H9 (cell line): ENCODE measurements at regions not wholly inside any gene's neighbourhood (a gene's known extent, or its start where the extent isn't known, plus 50 kb on each side); places are given as distances from the start of the nearest gene placed in this dataset.

Experiments used
- DNase-seq: peaks from one replicate; pipeline ENCODE4 v3.0.0-alpha.2; 2017
- H2AFZ ChIP-seq: one replicate; pipeline ENCODE4 v1.6.1; 2013; ENCODE audit warnings: mild to moderate bottlenecking, low read length, control low read depth, moderate library complexity
- H2AK5ac ChIP-seq: 2 replicates; pipeline ENCODE4 v1.6.1; 2013; ENCODE audit warnings: low read length, control low read depth, mixed read lengths; ENCODE audit not compliant: insufficient read length
- H2BK120ac ChIP-seq: one replicate; pipeline ENCODE4 v1.6.1; 2013; ENCODE audit warnings: low read depth, mild to moderate bottlenecking, low read length, control low read depth, inconsistent platforms; ENCODE audit not compliant: poor library complexity, severe bottlenecking
- H2BK12ac ChIP-seq: 2 replicates; pipeline ENCODE4 v1.6.1; 2013; ENCODE audit warnings: low read length, control low read depth, mixed read lengths, low read depth; ENCODE audit not compliant: insufficient read length
- H2BK15ac ChIP-seq: 2 replicates; pipeline ENCODE4 v1.6.1; 2013; ENCODE audit warnings: low read depth, low read length, control low read depth
- H2BK20ac ChIP-seq: one replicate; pipeline ENCODE4 v1.6.1; 2013; ENCODE audit warnings: low read depth, mild to moderate bottlenecking, low read length, control low read depth, inconsistent platforms; ENCODE audit not compliant: poor library complexity, severe bottlenecking
- H2BK5ac ChIP-seq: 2 replicates; pipeline ENCODE4 v1.6.1; 2013; ENCODE audit warnings: low read length, control low read depth, mixed read lengths; ENCODE audit not compliant: insufficient read length
- H3K14ac ChIP-seq: 2 replicates; pipeline ENCODE4 v1.6.1; 2013; ENCODE audit warnings: low read length, control low read depth; ENCODE audit not compliant: insufficient read depth
- H3K18ac ChIP-seq: 2 replicates; pipeline ENCODE4 v1.6.1; 2013; ENCODE audit warnings: low read depth, mild to moderate bottlenecking, mixed read lengths, low read length, control low read depth; ENCODE audit not compliant: insufficient read length
- H3K23ac ChIP-seq: 2 replicates; pipeline ENCODE4 v1.6.1; 2013; ENCODE audit warnings: low read length, control low read depth, mixed read lengths, low read depth; ENCODE audit not compliant: insufficient read length
- H3K23me2 ChIP-seq: 2 replicates; pipeline ENCODE4 v1.6.1; 2013; ENCODE audit warnings: low read depth, mild to moderate bottlenecking, mixed read lengths, low read length, control low read depth; ENCODE audit not compliant: insufficient read length, poor library complexity, severe bottlenecking
- H3K27ac ChIP-seq: 2 replicates; pipeline ENCODE4 v1.5.1; 2013; ENCODE audit warnings: low read length, control low read depth, mixed read lengths, low read depth; ENCODE audit not compliant: insufficient read length
- H3K27me3 ChIP-seq: 2 replicates; pipeline ENCODE4 v1.6.1; 2013; ENCODE audit warnings: low read length, control low read depth, inconsistent platforms; ENCODE audit not compliant: insufficient read depth
- H3K4ac ChIP-seq: 2 replicates; pipeline ENCODE4 v1.6.1; 2013; ENCODE audit warnings: low read depth, mild to moderate bottlenecking, control low read depth, inconsistent platforms, low read length, moderate library complexity
- H3K4me1 ChIP-seq: 2 replicates; pipeline ENCODE4 v1.6.1; 2013; ENCODE audit warnings: low read length, control low read depth, inconsistent platforms; ENCODE audit not compliant: insufficient read depth
- H3K4me2 ChIP-seq: 2 replicates; pipeline ENCODE4 v1.6.1; 2013; ENCODE audit warnings: low read length, control low read depth, mixed read lengths; ENCODE audit not compliant: insufficient read length, insufficient read depth
- H3K56ac ChIP-seq: 2 replicates; pipeline ENCODE4 v1.6.1; 2013; ENCODE audit warnings: low read depth, mild to moderate bottlenecking, mixed read lengths, low read length, control low read depth; ENCODE audit not compliant: insufficient read length
- H3K79me1 ChIP-seq: 2 replicates; pipeline ENCODE4 v1.6.1; 2013; ENCODE audit warnings: low read depth, mild to moderate bottlenecking, moderate library complexity, low read length, control low read depth, inconsistent platforms; ENCODE audit not compliant: insufficient read depth, poor library complexity, severe bottlenecking
- H3K79me2 ChIP-seq: 2 replicates; pipeline ENCODE4 v1.6.1; 2013; ENCODE audit warnings: low read length, control low read depth, inconsistent platforms; ENCODE audit not compliant: insufficient read depth
- H3K9ac ChIP-seq: 2 replicates; pipeline ENCODE4 v1.6.1; 2013; ENCODE audit warnings: low read length, control low read depth, mixed read lengths; ENCODE audit not compliant: insufficient read length; ENCODE audit errors: extremely low read depth
- H3K9me3 ChIP-seq: one replicate; pipeline ENCODE4 v1.6.1; 2013; ENCODE audit warnings: low read depth, low read length, inconsistent platforms; ENCODE audit not compliant: control insufficient read depth
- H3T11ph ChIP-seq: one replicate; pipeline ENCODE4 v1.6.1; 2013; ENCODE audit warnings: mild to moderate bottlenecking, low read length, control low read depth, inconsistent platforms
- H4K20me1 ChIP-seq: one replicate; pipeline ENCODE4 v1.6.1; 2013; ENCODE audit not compliant: control insufficient read depth, insufficient read length, insufficient read depth
- H4K5ac ChIP-seq: 2 replicates; pipeline ENCODE4 v1.6.1; 2013; ENCODE audit warnings: low read depth, mild to moderate bottlenecking, mixed read lengths, low read length, control low read depth; ENCODE audit not compliant: insufficient read length
- H4K8ac ChIP-seq: replicated peaks from 2 replicates; pipeline ENCODE4 v1.6.1; 2013; ENCODE audit warnings: low read length, control low read depth, mixed read lengths, low read depth; ENCODE audit not compliant: insufficient read length
- H4K91ac ChIP-seq: 2 replicates; pipeline ENCODE4 v1.6.1; 2013; ENCODE audit warnings: low read depth, mild to moderate bottlenecking, moderate library complexity, mixed read lengths, low read length, control low read depth; ENCODE audit not compliant: insufficient read length
- H3K27ac Mint-ChIP-seq, 3 experiments: 2 replicates in 2 of 3; 3 replicates in 1 of 3; pipeline ENCODE4 v1.8.0; 2020 to 2021; ENCODE audit warnings: mixed read lengths in 3 of 3, mild to moderate bottlenecking in 1 of 3, moderate library complexity in 1 of 3
- H3K27me3 Mint-ChIP-seq: 2 replicates; pipeline ENCODE4 v1.8.0; 2021; ENCODE audit warnings: low read depth, mild to moderate bottlenecking, moderate library complexity, mixed read lengths
- H3K36me3 Mint-ChIP-seq, 3 experiments: 2 replicates in 2 of 3; 3 replicates in 1 of 3; pipeline ENCODE4 v1.8.0; 2020 to 2021; ENCODE audit warnings: low read depth in 3 of 3, mixed read lengths in 3 of 3; ENCODE audit not compliant: insufficient read depth in 1 of 3
- H3K4me1 Mint-ChIP-seq, 2 experiments: 2 replicates each; pipeline ENCODE4 v1.8.0; 2020; ENCODE audit warnings: mixed read lengths in 2 of 2
- H3K4me3 Mint-ChIP-seq, 2 experiments: 2 replicates in 1 of 2; 3 replicates in 1 of 2; pipeline ENCODE4 v1.8.0; 2020 to 2021; ENCODE audit warnings: mild to moderate bottlenecking in 2 of 2, mixed read lengths in 2 of 2, moderate library complexity in 1 of 2
- H3K9me3 Mint-ChIP-seq, 2 experiments: 2 replicates in 1 of 2; 3 replicates in 1 of 2; pipeline ENCODE4 v1.8.0; 2020; ENCODE audit warnings: mild to moderate bottlenecking in 2 of 2, mixed read lengths in 2 of 2, moderate library complexity in 1 of 2
- CTCF ChIP-seq: fragments of 200-600 bp; sonication (generic); conservative IDR thresholded peaks from 3 replicates; pipeline ENCODE4 v1.8.0; 2021; ENCODE audit warnings: antibody characterized with exemption, mild to moderate bottlenecking
- WGBS: extraction: QIAGEN DNeasy Blood & Tissue Kit; methylation state at CpG from one replicate; pipeline ENCODE4 v1.1.7; 2013; ENCODE audit warnings: missing lambda C conversion rate, low lambda C conversion rate, mixed read lengths; ENCODE audit not compliant: insufficient read length; ENCODE audit errors: extremely low coverage; 5-methylcytosine and 5-hydroxymethylcytosine counted together

GRCh38 chr3:182570946-182571594 lies 222.2 kb upstream of the ATP11B start:
- no CpG with 5 or more reads among the region's 3 CpGs for WGBS
- H2BK15ac ChIP-seq, result no peak overlapping the region
- no peaks in the 10 kb centered on the region for H3K23me2 ChIP-seq
- Mint-ChIP-seq H3K27me3 (no peaks in the 10 kb centered on the region), H3K4me1 (peaks cover 17 to 19% of the 10 kb centered on the region in 2 experiments), H3K36me3 (no peaks in the 10 kb centered on the region; a peak in 1 of 7 replicates), H3K9me3 (peaks cover 0 to 2% of the 10 kb centered on the region in 2 experiments; a peak in 2 of 5 replicates), H3K27ac (no peak overlapping the region), H3K4me3 (no peak overlapping the region)
- H3K9me3 ChIP-seq, result no peaks in the 10 kb centered on the region
- no peak overlapping the region for H3K4me2 ChIP-seq
- H3K4ac ChIP-seq, result no peak overlapping the region
- no peak overlapping the region for H2BK120ac ChIP-seq
- no peak overlapping the region for H3K27ac ChIP-seq
- peaks cover 6% of the 10 kb centered on the region; the same call in 1 of the 2 replicates for H3K4me1 ChIP-seq
- H3K56ac ChIP-seq, result no peak overlapping the region
- no peak overlapping the region for H3K14ac ChIP-seq
- no peak overlapping the region for H2BK20ac ChIP-seq
- H4K8ac ChIP-seq, result no peak overlapping the region
- H3K79me1 ChIP-seq, result no peaks in the 10 kb centered on the region
- H4K5ac ChIP-seq, result no peak overlapping the region
- no peak overlapping the region for H2BK12ac ChIP-seq
- no peak overlapping the region for H3K18ac ChIP-seq
- no peak overlapping the region for H3T11ph ChIP-seq
- H3K27me3 ChIP-seq, result no peaks in the 10 kb centered on the region
- H4K20me1 ChIP-seq, result no peaks in the 10 kb centered on the region
- TF ChIP-seq CTCF, result no peak
- no peak overlapping the region for H2BK5ac ChIP-seq
- H4K91ac ChIP-seq, result no peak overlapping the region
- no peaks in the 10 kb centered on the region for H3K79me2 ChIP-seq
- H3K9ac ChIP-seq, result no peak overlapping the region
- no peak overlapping the region for H2AFZ ChIP-seq
- H3K23ac ChIP-seq, result no peak overlapping the region
- no peak overlapping the region for H2AK5ac ChIP-seq
- no peak for DNase-seq
